Endothelial cell of umbilical vein (primary cell): ENCODE measurements at regions not wholly inside any gene's neighbourhood (a gene's known extent, or its start where the extent isn't known, plus 50 kb on each side); places are given as distances from the start of the nearest gene placed in this dataset.

Experiments
- BruUV-seq: library from RNA; stranded (reverse); fragments of 400-500 nt; replicated peaks from 2 replicates; lab custom pipeline; 2021; lab: Mats Ljungman, UMichigan
- CTCF ChIA-PET: fragments of 300-600, 350-600 bp; sonication (Branson Sonifier 250); formaldehyde crosslinking; loops from one replicate; lab custom pipeline; 2021; ENCODE audit warnings: antibody characterized with exemption, inconsistent platforms; lab: Charles Lee
- POLR2A ChIA-PET: fragments of 300-600, 350-600 bp; sonication (Branson Sonifier 250); formaldehyde crosslinking; loops from one replicate; lab custom pipeline; 2021; ENCODE audit warnings: antibody characterized with exemption, inconsistent platforms; lab: Charles Lee
- DNase-seq: peaks from one replicate; pipeline ENCODE4 v3.0.0-alpha.2; 2011; ENCODE audit warnings: low read depth, low spot score
- FAIRE-seq: peaks from 2 replicates; lab custom pipeline; 2011; peaks lifted over from hg19 to GRCh38; lab: Jason Lieb, UNC
- H2AFZ ChIP-seq: 2 replicates; pipeline ENCODE4 v1.6.0; 2012; ENCODE audit warnings: low read depth, low read length, control low read depth, inconsistent platforms
- H3K27ac ChIP-seq: 2 replicates; pipeline ENCODE4 v1.5.1; 2011; ENCODE audit warnings: low read depth, mild to moderate bottlenecking, control low read depth, low read length, moderate library complexity; ENCODE audit not compliant: insufficient read depth
- H3K27me3 ChIP-seq, 2 experiments: 2 replicates each; pipeline versions ENCODE4 v1.6.0 to v1.6.1; 2011; ENCODE audit warnings: low read length in 2 of 2, mixed read lengths in 1 of 2; ENCODE audit not compliant: control insufficient read depth in 2 of 2, insufficient read depth in 2 of 2
- H3K36me3 ChIP-seq, 2 experiments: 2 replicates in 1 of 2; 3 replicates in 1 of 2; pipeline ENCODE4 v1.5.1; 2011; ENCODE audit warnings: low read length in 2 of 2, mild to moderate bottlenecking in 1 of 2, moderate library complexity in 1 of 2; ENCODE audit not compliant: control insufficient read depth in 2 of 2, insufficient read depth in 2 of 2; ENCODE audit errors: extremely low read depth in 1 of 2
- H3K4me1 ChIP-seq: 3 replicates; pipeline ENCODE4 v1.5.1; 2011; ENCODE audit warnings: mild to moderate bottlenecking, low read length; ENCODE audit not compliant: control insufficient read depth, insufficient read depth; ENCODE audit errors: extremely low read depth
- H3K4me2 ChIP-seq: 2 replicates; pipeline ENCODE4 v1.6.1; 2011; ENCODE audit warnings: low read length, control low read depth, mixed read lengths; ENCODE audit not compliant: insufficient read depth
- H3K4me3 ChIP-seq, 3 experiments: fragments of 200-600 bp in 1 of 3; sonication (generic), shearing (Covaris generic) in 1 of 3; replicated peaks in 1 of 3; 2 replicates each; pipeline ENCODE4 v1.5.1; 2011 to 2016; ENCODE audit warnings: control low read depth in 3 of 3, low read length in 3 of 3, mild to moderate bottlenecking in 2 of 3, inconsistent platforms in 1 of 3, low read depth in 1 of 3, moderate library complexity in 1 of 3; ENCODE audit not compliant: insufficient read depth in 1 of 3
- H3K79me2 ChIP-seq: 2 replicates; pipeline ENCODE4 v1.6.0; 2012; ENCODE audit warnings: low read length, inconsistent platforms; ENCODE audit not compliant: control insufficient read depth, insufficient read depth
- H3K9ac ChIP-seq: replicated peaks from 2 replicates; pipeline ENCODE3; 2011; ENCODE audit warnings: low read length, control low read depth; ENCODE audit not compliant: insufficient read depth; ENCODE audit errors: extremely low read depth
- H3K9me1 ChIP-seq: replicated peaks from 3 replicates; pipeline ENCODE4 v1.6.0; 2011; ENCODE audit warnings: mild to moderate bottlenecking, low read length; ENCODE audit not compliant: control insufficient read depth, insufficient read depth; ENCODE audit errors: extremely low read depth
- H3K9me3 ChIP-seq: replicated peaks from 2 replicates; pipeline ENCODE4 v1.5.1; 2012; ENCODE audit warnings: low read length, inconsistent platforms; ENCODE audit not compliant: control insufficient read depth, insufficient read depth
- H4K20me1 ChIP-seq: replicated peaks from 2 replicates; pipeline ENCODE3; 2011; ENCODE audit warnings: mild to moderate bottlenecking, low read length; ENCODE audit not compliant: control insufficient read depth, insufficient read depth; ENCODE audit errors: extremely low read depth
- EZH2 ChIP-seq: IDR thresholded peaks from 2 replicates; pipeline ENCODE4 v1.6.1; 2012; ENCODE audit warnings: borderline replicate concordance, low read depth, mild to moderate bottlenecking, moderate library complexity, low read length, inconsistent platforms; ENCODE audit not compliant: severe bottlenecking
- FOS ChIP-seq: IDR thresholded peaks from 2 replicates; pipeline ENCODE4 v1.6.1; 2011; ENCODE audit warnings: mild to moderate bottlenecking, low read length, moderate library complexity, borderline replicate concordance; ENCODE audit not compliant: insufficient read depth
- GATA2 ChIP-seq: IDR thresholded peaks from 2 replicates; pipeline ENCODE4 v1.7.0; 2011; ENCODE audit warnings: low read depth, mild to moderate bottlenecking, moderate library complexity, mixed read lengths, low read length; ENCODE audit not compliant: insufficient read length, insufficient read depth
- JUN ChIP-seq: IDR thresholded peaks from 2 replicates; pipeline ENCODE4 v1.6.1; 2011; ENCODE audit warnings: borderline replicate concordance, low read depth; ENCODE audit not compliant: insufficient read length, insufficient read depth
- MYC ChIP-seq: IDR thresholded peaks from one replicate; pipeline ENCODE4 v1.6.1; 2011; ENCODE audit warnings: mild to moderate bottlenecking, low read depth, low read length
- POLR2A ChIP-seq: IDR thresholded peaks from 2 replicates; pipeline ENCODE4 v1.6.1; 2012; ENCODE audit warnings: low read depth, mild to moderate bottlenecking, control low read depth, low read length
- POLR2AphosphoS5 ChIP-seq: IDR thresholded peaks from 2 replicates; pipeline ENCODE4 v1.6.1; 2012; ENCODE audit warnings: low read depth, mild to moderate bottlenecking, control low read depth, low read length, moderate library complexity; ENCODE audit not compliant: insufficient read depth
- dilution Hi-C: fragments of 300-500 bp; cut with MboI; formaldehyde crosslinking; loops from one replicate; pipeline ENCODE4 v1.15.0; 2019; ENCODE audit warnings: low sequenced_read_pairs; ENCODE audit not compliant: extremely low pct_ligation_motif_present
- intact Hi-C: fragments of 100-400 bp; cut with micrococcal nuclease; formaldehyde crosslinking; loops from one replicate; pipeline ENCODE4 v1.10.0; 2022
- TF ChIP-seq, protein P1 (sequence below): IDR thresholded peaks from 2 replicates; pipeline ENCODE4 v1.6.1; 2011; ENCODE audit not compliant: insufficient read depth, insufficient read length
- TF ChIP-seq, protein P2 (sequence below), 2 donors: IDR thresholded peaks; 1 replicate in 1 of 2; 2 replicates in 1 of 2; pipeline ENCODE4 v1.5.1; 2011; ENCODE audit warnings: low read length in 2 of 2, mild to moderate bottlenecking in 2 of 2, moderate library complexity in 2 of 2, control low read depth in 1 of 2, inconsistent platforms in 1 of 2, low read depth in 1 of 2; ENCODE audit not compliant: insufficient read depth in 1 of 2; ENCODE audit errors: extremely low read depth in 1 of 2

DNA sequence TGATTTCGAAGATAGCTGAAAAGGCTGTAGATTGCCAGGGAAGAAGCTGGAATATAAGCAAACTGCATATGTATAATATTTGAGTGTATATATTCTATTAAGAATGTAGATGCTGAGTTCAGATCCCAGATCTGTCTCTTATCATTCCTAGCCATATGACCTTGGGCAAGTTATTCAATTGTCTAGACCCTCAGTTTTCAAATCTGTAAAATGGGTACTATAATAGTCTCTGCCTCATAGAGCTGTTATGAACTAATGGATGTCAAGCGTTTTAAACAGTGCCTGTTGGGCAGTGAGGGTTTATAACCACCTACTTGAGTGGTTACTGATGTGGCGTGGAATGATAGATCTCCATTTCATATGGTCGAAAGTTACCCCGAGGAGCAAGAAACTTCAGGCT, 130.4 kb downstream of the GAS1 start:
- Histone ChIP-seq H3K4me1 (no peaks in the 10 kb centered on the region), H3K4me3 (no peak overlapping the region), H3K79me2 (no peaks in the 10 kb centered on the region), H3K27me3 (no peaks in the 10 kb centered on the region), H3K9me1 (no peaks in the 10 kb centered on the region), H3K9me3 (peaks cover 3% of the 10 kb centered on the region), H3K4me2 (no peak overlapping the region), H3K36me3 (no peaks in the 10 kb centered on the region), H2AFZ (no peak overlapping the region), H4K20me1 (no peaks in the 10 kb centered on the region), H3K27ac (no peak overlapping the region), H3K9ac (no peak overlapping the region)
- ChIA-PET CTCF (no interaction called here), POLR2A (no interaction called here)
- dilution Hi-C loops (no loop called here), intact Hi-C loops (no loop called here)
- no TSS peak for BruUV-seq
- TF ChIP-seq, protein P1, sequence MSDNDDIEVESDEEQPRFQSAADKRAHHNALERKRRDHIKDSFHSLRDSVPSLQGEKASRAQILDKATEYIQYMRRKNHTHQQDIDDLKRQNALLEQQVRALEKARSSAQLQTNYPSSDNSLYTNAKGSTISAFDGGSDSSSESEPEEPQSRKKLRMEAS, result no peak
- TF ChIP-seq POLR2AphosphoS5 (no peak), GATA2 (no peak), JUN (no peak), EZH2 (no peak), MYC (no peak), POLR2A (no peak), FOS (no peak)
- TF ChIP-seq, protein P2, sequence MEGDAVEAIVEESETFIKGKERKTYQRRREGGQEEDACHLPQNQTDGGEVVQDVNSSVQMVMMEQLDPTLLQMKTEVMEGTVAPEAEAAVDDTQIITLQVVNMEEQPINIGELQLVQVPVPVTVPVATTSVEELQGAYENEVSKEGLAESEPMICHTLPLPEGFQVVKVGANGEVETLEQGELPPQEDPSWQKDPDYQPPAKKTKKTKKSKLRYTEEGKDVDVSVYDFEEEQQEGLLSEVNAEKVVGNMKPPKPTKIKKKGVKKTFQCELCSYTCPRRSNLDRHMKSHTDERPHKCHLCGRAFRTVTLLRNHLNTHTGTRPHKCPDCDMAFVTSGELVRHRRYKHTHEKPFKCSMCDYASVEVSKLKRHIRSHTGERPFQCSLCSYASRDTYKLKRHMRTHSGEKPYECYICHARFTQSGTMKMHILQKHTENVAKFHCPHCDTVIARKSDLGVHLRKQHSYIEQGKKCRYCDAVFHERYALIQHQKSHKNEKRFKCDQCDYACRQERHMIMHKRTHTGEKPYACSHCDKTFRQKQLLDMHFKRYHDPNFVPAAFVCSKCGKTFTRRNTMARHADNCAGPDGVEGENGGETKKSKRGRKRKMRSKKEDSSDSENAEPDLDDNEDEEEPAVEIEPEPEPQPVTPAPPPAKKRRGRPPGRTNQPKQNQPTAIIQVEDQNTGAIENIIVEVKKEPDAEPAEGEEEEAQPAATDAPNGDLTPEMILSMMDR (IDR thresholded peaks at IDR 0.05; ENCODE audit: extremely low read depth in 1 of 2, insufficient read depth in 1 of 2, low read depth in 1 of 2, low read length in 2 of 2), result no peak
- no peak for FAIRE-seq
- DNase-seq, result no peak
